GM21526 (cell line): ENCODE measurements at regions not wholly inside any gene's neighbourhood (a gene's known extent, or its start where the extent isn't known, plus 50 kb on each side); places are given as distances from the start of the nearest gene placed in this dataset.
"Not testable (repeated sequence)": the region's sequence is repeated elsewhere in the genome, so short reads cannot be mapped to it uniquely, and the experiment has no call there.

Experiments
- ATAC-seq: cut with Tn5 transposase; IDR thresholded peaks from one replicate; pipeline ENCODE4 v1.9.1; 2021; ENCODE audit warnings: moderate library complexity; ENCODE audit not compliant: unreplicated experiment, low FRiP score

DNA sequence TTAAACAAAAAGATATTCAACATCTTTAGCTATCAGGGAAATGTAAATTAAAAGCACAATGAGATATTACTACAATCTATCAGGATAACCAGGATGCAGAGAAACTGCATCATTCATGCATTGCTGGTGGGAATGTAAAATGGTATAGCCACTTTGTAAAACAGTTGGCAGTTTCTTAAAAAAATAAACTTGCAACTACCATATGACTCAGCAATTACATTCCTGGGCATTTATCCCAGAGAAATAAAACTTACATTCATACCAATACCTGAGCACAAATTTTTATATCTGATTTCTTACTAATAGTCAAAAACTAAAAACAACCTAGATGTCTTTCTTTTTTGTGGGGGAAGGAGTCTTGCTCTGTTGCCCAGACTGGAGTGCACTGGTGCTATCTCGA is 190.3 kb upstream of the TAB2 start:
- ATAC-seq: no peak

DNA sequence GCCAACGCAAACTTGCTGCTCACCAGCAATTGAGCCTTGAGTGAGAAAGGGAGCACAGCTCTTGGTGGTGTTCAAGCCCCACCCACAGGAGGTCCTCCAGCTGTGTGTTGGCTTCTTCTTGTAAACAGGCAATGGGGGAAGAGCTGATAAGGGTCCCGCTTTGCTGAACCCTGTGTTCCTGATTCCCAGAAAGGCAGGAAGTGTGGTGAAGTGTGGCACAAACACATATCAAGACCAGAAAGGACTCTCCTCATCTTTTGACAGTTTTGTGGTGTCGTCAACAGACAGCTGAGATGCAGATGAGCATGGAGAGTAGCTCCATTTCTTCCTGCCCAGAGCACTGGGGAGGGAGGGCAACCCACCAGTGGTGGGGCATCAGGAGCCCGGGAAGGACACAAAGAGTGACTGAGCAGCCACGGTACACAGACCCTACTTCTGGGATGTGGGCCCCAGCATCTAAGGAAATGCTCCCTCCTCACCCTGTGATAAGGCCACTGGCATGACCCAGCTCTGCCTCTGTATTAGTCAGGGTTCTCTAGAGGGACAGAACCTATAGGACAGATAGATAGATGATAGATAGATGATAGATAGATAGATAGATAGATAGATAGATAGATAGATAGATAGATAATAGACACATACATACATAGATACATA is 188.9 kb upstream of the TAB2 start:
- ATAC-seq: no peak

DNA sequence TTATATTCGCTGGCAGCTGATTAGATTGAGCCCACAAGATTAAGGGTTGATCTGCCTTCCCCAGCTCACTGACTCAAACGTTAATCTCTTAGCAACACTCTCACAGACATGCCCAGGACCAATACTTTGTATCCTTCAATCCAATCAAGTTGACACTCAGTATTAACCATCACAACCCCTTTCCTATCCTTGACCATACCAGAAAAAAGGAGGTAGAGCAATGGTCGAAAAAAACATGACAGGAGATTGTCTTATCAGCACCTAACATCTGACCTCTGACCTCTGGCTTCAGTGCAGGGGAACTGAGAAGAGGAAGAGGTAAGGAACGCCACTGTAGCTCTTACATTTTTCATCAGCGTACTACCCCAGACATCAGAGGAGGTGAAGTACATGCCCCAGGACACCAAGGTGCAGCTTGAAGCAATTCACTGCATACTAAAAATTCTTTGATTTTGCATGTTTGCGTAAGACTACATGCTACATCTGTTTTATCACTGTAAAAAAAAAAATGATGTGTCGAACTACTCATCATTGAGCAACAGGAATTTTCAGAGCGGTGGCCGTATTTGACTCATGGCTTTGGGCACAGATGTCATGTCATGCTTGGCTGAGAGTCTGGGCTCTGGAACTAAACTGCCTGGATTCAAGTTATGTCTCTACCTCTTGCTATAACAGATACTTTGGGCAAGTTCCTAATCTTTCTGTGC is 188.0 kb upstream of the TAB2 start:
- ATAC-seq: peak; percentile 50

DNA sequence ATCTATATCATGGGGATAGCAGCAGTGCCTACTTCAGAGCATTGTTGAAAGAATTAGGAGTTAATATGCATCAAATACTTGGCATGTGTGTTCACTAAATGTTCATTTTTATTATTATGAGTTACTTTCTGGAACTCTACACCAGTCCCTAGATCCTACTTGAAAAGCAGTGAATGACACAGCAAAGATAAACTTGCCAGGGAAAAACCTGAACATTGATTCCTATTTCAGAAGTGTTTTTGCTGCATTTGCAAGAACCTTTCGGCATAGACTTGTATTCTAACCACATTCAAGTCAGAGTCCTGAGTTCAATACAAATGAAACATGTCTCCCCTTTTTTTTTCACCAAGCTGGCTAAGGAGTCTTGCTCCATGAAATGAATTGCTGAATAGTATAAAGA is 187.4 kb upstream of the TAB2 start:
- ATAC-seq: no peak

DNA sequence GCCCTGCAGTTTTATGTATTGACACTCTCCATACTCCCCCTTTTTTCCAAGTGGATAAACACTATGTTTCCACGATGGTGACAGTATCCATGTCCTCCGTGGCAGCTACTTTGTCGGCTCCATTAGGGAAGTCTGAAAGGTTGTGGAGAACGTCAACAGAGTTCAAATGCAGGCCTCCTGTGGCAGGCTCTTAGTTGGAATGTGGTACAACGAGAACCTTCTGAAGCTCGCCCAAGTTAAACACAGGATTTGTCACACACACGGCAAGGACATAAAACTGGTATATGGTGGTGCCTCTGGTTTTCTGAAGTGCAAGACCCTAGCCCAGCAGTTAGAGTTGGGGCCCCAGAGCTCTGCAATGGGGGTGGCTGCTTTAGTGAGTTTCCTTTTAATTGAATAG is 187.0 kb upstream of the TAB2 start:
- no peak for ATAC-seq

DNA sequence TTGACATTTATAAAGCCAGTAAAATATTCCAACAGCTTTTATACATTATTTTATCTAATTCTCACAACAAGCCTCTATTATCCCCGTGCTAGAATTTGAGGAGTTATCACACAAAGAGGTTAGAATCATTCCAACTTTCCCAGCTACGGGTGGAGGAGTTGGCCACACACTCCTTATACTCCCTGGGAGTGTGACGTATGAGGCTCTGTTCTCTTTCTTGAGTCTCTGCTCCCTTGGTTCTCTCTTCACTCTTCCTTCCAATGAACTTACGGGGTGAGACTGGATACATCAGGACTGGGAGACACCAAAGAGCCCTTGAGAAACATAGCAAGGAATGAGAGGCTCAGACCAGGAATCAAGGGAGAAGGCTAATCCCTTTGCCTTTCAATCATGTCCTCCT is 185.6 kb upstream of the TAB2 start:
- ATAC-seq: no peak

DNA sequence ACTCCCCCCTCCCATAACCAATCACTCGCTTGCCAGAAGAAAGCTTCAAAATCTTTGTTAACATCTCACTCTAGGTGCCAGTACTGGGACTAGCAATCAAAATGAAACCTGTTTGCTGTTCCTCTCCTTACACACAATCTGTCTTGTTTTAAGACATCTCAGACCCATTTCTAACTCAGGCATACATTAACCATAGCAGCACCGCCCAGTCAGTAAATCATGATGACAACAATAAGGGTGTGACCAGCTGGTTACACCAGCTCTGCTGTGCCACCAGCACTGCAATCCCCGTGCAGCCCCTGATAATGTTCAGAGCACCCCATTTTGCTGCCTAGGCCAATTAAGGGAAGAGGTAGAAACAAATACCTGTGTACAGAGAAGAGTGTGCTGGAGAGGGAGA is 185.2 kb upstream of the TAB2 start:
- ATAC-seq: no peak

DNA sequence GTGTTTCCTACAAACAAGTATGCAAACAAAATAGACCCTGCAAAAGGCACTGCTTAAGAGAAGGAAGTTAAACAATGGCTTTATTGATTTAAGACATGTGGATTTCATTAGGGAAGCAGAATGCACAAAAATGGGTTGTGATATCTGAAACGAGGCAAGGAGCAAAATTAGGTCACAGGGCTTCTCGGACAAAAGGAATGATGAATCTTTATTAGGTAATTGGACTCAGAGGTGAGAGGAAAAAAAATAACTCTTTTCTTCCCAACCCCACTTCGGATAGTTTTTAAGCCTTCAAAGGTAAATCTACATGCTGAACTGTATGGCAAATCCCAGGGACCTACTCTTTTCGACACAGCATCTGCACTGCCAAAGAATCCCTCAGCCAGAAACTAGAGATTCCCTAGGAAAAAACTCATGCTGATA is 183.0 kb upstream of the TAB2 start:
- no peak for ATAC-seq

DNA sequence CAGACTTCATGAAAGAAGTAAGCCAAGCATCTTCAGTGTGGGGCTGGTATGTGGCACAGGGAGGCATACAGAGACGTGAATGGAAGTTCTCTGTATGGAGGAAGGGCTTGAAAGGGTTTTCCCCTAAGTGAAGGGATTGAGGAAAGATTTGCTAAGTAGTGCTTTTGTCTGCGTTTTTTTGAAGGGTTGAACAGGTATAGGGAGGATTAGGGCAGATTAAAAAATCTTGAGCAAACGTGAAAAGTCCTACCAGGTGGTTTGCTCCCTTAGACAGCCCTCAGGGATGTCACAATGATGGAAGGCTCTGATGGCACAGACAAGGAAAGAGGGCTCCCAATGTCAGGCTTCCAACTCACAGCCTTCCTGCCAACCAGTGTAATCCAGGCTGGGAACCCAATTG is 181.7 kb upstream of the TAB2 start:
- ATAC-seq: no peak

DNA sequence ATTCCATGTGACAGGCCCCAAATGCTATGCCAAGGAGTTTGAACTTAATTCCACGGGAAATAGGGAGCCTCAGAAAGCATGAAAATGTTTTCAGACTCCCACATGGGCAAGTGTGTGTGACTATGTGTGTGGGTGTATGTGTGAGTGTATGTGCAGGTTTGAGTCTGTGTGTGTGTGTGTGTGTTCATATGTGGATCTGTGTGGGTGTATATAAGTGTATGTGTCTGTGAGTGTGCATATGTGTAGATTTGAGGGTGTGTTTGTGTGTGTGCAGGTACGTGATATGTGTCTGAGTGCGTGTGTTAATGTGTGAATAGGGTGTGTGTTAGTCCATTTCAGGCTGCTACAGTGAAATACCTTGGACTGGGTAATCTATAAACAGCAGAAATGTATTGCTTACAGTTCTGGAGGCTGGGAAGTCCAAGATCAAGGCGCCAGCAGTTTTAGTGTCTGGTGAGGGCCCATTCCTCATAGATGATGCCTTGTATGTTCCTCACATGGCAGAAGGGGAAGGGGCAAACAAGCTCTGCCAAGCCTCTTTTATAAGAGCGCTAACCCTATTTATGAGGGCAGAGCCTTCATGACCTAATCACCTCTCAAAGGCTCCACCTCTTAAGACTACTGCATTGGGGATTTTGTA is 181.1 kb upstream of the TAB2 start:
- ATAC-seq: no peak

DNA sequence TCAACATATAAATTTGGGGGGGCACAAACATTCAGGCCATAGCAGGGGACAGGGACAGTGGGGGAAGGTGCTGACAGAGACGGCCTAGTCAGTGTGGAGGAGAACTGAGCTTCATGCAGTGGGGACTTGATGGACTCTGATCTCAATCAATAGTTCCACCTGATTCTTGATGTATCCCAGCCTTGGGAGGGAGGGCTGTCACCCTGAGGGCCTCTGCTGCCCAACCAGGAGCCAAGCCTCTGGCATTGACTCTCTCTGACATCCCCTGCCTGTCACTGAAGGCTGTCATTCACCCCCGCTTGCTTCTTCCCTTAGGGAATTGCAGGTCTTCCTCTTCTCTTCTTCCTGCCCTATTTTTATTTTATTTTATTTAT is 180.6 kb upstream of the TAB2 start:
- no peak for ATAC-seq

DNA sequence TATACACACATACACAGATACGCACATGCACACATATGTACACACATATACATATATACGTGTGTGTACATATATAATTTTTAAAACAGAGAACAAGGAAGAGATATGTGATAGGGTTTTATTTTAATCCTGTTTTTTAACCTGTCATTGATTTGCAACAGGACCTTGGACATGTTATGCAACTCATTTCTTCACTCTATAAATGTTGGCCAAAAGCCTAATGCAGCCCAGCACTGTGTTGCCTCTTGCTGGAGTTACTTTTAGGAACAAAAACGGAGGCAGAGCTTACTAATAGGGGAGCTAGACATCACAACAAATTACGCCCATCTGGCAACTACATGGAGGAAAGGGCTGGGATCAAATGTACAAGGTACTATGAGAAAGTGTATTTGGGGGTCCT is 179.9 kb upstream of the TAB2 start:
- no peak for ATAC-seq

DNA sequence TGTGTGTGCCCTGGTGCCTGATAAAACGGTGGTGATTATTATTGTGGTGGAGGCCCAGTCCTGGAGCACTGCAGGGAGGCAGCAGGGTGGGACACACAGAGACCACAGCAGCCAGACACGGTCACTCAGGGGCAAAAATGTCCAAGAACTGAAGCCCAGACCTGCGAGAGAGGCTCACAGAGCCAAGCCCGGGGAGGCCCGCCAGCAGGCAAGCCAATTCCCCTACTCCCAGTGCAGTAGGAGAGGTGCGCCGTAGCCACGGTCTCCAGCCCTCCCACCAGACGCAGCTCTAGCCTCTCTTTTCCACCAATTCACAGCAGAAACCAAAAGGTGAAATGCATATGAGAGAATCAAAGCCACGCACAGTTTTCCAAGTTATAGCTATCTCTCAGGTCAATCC is 179.4 kb upstream of the TAB2 start:
- no peak for ATAC-seq

DNA sequence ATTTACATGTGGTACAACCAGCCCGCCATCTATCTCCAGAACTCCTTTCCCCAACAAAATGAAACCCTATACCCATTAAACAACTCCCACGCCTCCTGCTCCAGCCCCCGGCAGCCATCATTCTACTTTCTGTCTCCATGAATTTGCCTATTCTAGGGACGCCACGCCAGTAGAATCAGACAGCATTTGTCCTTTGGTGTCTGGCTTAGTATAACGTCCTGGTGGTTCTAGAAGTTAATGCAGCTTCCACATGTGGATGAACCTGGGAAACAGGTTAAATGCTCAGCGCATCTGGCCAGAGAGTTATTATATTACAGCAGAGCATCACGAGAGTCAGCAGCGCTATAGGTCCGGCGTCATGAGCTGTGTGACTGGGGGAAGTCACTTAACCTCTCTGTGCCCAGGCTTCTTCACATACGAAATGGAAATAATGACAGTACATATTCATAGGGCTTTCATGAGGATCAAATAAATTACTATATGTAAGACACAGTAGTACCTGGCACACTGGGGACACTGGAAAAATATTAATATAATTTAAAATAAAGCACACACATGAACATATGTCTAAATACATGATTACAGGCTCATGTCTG is 178.7 kb upstream of the TAB2 start:
- no peak for ATAC-seq

DNA sequence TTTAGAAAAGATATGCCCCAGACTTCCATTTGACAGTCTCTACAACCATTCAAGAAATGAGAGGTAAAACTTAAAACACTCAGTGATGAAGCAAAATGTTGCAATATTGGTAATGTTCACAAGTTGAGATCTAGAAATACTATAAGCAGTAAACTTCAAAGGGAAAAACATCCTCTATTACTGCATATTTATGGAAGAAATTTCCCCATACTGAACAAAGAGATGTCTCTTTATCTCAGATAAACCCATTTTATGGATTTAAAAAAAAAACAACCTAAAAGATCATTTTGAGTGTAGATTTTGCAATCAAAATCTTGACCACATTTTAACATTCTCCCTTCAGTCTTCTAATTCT is 177.8 kb upstream of the TAB2 start:
- ATAC-seq: no peak

DNA sequence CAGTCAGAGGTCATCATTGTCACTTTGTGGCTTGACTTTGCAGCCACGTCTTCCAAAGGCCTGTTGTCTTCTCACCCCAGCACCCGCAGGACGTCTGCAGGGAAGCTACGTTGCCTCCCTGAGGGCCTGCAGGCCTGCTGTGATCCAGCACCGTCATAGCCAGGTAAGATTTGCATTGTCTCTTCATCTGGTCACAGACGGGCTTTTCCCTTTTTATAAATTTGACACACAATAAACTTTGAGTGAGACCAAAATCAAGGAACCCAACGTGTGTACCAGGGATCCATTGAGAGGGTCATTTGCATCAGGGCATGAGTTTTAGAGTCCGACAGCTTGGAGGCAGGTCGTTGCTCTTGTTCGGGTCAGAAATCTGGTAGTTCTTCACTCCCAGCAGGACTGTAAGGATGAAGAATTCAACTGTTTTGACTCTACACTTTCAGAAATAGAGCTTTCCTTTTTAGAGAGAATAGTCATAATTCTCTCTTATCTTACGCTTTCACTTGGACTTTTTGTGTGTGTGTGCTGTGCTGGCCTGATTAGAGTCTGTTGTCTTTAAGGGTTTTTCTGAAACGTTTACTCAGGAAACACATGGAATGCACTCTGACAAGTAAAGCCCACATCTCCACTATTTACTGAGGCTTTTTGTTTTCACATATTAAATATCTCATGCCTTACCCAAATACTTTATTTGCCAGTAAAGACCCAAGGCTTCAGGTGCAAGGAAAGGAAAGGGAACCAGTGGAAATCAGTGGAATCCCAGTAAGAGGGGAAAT is 177.2 kb upstream of the TAB2 start:
- peak; percentile 59 for ATAC-seq

DNA sequence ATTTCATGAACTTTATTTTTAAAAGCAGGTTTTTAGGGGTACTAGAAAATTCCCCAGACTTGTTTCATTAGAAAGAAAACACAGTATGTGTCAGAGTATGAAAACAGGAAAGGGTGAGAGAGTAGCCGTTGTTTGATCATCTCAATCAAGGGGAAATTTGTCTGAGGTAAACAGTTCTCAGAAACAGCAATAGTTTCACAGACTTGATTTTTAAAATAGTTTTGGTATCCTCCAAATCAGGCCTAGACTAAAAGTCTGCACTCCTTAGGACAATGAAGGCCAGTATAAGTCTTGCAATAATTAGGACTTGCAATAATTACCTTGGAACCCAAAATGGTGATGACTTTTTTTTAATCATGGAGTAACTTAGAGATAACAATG is 176.6 kb upstream of the TAB2 start:
- no peak for ATAC-seq

DNA sequence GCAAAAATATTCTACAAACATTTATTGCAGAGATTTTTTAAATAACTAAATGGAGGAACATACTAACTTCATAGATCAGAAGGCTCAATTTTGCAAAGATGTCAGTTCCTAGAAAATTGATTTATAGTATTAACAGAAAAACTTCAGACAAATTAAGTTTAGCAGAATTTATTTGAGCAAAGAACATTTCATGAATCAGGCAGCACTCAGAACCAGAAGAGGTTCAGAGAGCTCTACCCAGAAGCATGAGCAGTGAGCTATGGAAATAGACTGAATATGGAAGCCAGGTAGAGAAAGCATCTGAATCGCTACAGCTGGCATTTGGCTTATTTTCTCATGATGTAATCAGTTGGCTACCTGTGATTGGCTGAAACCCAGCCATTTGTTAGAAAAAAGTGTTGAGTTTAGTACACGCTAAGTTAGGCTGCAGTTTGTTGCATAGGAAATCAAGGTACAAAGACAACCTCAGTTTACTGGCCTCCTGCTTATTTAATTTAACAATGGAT is 174.5 kb upstream of the TAB2 start:
- ATAC-seq: no peak

DNA sequence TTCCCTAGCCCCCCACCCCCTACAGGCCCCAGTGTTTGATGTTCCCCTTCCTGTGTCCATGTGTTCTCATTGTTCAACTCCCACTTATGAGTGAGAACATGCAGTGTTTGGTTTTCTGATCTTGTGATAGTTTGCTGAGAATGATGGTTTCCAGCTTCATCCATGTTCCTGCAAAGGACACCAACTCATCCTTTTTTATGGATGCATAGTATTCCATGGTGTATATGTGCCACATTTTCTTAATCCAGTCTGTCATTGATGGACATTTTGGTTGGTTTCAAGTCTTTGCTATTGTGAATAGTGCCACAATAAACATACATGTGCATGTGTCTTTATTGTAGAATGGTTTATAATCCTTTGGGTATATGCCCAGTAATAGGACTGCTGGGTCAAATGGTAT is 171.7 kb upstream of the TAB2 start:
- ATAC-seq: not testable (repeated sequence)

DNA sequence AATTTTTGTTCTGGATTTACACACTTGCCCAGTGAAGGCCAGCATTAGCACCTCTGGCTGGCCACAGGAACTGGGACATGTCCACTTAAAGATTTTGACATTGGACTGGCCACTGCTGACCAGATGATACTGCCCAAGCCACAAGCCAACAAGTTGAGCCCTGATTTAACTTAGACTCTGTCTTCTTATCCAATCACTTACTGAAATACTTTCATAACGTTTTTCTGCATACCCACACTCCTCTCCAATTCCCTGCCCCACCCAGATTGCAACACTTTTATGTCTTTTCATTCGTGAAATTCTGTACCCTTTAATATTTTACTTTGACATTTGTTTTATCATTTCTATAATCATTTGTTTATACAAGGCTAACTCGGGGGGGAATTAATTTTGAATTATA is 170.3 kb upstream of the TAB2 start:
- no peak for ATAC-seq
